Urothelium cell line (cell line): ENCODE measurements at regions not wholly inside any gene's neighbourhood (a gene's known extent, or its start where the extent isn't known, plus 50 kb on each side); places are given as distances from the start of the nearest gene placed in this dataset.
"Not testable (repeated sequence)": the region's sequence is repeated elsewhere in the genome, so short reads cannot be mapped to it uniquely, and the experiment has no call there.

Experiments used
- DNase-seq: peaks from one replicate; pipeline ENCODE4 v3.0.0; 2011; ENCODE audit warnings: low spot score, mixed read lengths
- FAIRE-seq: peaks from 2 replicates; lab custom pipeline; 2011; peaks lifted over from hg19 to GRCh38; lab: Jason Lieb, UNC

DNA sequence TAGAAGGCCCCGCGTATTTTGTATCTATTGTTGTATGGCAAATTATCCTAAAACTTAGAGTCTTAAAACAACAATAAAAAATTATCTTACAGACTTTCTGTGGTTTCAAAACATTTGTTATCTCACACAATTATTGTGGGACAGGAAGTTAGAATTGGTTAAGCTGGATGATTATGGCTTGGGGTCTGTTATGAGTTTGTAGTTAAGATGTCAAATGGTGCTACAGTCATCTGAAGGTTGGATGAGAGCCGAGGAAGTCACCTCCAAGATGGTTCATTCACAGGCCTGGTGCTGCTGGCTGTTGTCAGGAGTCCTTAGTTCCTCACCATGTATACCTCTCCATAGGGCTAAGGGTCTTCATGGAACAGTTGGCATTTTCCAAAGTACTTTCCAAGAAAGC is 175.6 kb upstream of the FANCL start:
- no peak for FAIRE-seq

DNA sequence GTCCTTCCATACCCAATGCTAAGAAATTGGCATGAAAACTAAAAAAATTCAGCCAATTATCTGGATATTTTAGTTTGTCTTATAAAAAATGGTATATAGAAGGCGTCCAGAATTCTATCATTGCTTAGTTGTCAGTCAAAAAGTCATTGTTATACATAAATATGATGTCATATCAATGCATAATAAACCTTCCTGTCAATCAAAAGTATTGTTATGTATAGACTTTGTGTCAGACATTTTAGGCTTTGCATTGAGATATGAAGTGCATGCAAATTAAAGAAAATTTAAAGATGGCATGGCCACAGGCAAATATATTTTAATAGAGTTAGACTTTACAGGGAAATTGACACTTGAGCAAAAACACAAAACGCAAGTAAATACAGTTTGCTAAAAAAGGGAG is 173.4 kb upstream of the FANCL start:
- FAIRE-seq (no peak), DNase-seq (no peak)

More for the DNA sequence above, 175.6 kb upstream of the FANCL start:
- DNase-seq = no peak

DNA sequence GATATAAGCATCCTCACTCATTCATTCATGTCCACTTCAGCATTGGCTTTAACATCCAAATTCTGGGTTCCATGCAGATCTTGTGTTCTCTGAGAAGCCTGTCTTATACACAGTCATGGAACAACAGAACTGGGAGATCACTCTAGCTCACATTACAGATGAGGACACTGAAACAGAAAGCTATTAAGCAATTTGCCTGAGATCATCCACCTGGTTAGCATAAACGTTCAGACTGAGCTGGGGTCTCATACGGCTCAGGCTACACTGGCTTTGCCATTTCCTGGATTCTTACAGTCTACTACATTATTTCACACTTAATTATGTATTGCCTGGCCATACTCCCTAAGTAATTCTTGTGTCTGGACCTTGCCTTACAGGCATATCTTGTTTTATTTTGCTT is 169.4 kb upstream of the FANCL start:
- DNase-seq = no peak
- FAIRE-seq = no peak

DNA sequence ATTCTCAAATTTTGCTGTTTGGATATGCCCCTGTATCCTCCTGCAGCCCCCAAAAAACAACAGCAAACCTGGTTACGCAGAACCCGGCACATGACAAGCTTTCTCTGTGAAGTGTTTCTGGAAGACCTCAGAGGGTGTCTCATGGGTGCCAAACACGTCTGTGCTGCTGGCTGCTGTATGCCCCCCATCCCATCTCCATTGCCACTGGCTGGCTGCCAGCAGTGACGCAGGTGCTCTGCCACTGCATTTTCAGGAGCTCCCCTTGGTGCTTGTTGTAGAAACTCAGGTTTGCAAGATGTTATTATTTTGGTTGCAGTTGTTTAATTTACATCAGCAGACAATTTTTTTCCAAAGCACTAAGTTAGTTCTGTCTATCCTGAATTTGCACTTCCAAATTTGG is 166.4 kb upstream of the FANCL start:
- DNase-seq (no peak), FAIRE-seq (no peak)

DNA sequence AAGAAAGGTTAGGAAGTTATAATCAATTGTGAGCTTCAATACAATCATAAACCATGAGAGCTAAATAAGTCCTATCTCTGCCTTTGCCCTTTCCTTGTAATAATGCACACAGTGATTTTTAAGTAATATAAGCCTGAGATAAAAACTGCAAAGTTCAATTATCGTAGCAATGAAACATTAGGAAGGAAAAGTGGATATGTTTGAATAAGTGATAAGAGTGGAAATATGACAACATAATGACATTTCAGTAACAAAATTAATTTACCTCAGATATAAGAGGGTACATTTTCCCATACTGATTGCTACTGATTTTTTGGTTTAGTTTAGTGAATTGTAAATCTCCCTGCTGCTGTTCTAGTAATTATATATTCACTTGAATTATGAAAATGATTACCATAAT is 164.2 kb upstream of the FANCL start:
- FAIRE-seq (no peak), DNase-seq (no peak)

DNA sequence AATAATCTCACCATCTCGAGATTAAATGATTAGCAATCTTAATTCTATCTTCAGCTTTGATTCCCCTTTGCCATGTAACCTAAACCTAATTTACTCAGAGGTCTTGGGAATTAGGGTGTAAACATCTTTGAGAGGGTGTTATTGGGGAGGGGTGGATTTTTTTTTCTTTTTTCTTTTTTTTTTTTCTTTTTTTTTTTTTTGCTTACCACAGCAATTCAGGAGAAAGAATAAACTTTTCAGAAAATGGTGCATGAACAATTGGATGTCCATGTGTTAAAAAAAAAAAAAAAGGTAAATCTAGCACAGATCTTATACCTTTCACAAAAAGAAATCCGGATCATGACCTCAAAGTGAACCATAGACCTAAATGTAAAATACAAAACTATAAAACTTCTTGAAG is 160.8 kb upstream of the FANCL start:
- no peak for DNase-seq
- no peak for FAIRE-seq

DNA sequence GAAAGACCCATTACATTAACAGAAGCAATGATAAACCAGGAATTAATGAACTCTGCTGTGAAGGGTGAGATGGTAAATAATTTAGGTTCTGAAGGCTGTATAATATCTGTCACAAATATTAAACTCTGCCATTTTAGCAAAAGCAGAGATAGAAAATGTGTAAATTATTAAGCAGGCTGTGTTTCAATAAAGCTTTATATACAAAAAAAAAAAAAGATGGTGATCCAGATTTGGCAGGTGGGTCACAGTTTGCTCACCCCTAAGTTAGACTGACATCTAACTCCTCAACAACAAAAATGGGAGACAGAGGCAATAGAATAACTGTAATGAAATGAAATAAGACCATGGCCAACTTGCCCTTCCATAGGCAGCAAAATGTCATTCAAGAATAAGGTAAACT is 157.3 kb upstream of the FANCL start:
- no peak for FAIRE-seq
- no peak for DNase-seq

DNA sequence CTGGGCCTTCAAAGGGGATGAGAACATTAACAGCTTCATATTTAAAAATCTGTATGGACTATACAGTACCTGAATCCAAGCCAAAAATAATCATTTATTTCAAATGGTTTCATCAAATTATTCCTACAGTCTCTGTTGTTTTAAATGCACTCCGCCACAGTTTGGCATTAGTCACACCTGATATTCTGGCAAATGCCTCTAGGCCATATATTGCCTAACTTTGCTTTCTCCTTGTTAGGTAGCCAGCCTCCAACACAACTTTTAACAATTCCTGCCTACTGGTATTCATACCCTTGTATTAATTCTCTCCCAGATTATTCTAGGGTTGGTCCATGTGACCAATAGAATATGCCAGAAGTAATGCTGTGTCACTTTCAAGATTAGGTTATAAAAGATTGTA is 146.6 kb upstream of the FANCL start:
- DNase-seq (no peak), FAIRE-seq (no peak)

DNA sequence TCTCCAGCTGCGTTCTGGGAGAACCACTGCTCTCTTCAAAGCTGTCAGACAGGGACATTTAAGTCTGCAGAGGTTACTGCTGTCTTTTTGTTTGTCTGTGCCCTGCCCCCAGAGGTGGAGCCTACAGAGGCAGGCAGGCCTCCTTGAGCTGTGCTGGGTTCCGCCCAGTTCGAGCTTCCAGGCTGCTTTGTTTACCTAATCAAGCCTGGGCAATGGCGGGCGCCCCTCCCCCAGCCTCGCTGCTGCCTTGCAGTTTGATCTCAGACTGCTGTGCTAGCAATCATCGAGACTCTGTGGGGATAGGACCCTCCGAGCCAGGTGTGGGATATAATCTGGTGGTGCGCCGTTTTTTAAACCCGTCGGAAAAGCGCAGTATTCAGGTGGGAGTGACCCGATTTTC is 145.8 kb upstream of the FANCL start:
- FAIRE-seq, DNase-seq: not testable (repeated sequence)

DNA sequence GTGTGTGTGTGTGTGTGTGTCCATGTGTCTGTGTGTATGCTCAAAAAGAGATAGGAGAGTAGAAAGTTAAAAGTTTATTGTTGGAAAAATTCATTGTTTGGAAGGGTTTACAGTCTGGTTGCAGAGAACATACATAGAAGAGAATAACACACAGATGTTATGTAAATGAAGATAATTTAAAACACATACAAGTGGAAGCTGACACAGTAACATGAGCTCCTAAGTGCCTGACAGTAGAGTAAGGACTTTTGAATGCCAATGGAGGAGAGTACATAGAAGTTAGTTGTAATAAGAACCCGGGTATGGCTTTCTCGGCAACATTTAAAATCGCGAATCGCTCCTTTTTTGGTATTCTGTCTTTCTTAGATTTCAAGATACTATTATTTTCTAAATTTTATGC is 137.0 kb upstream of the FANCL start:
- DNase-seq = no peak
- no peak for FAIRE-seq

DNA sequence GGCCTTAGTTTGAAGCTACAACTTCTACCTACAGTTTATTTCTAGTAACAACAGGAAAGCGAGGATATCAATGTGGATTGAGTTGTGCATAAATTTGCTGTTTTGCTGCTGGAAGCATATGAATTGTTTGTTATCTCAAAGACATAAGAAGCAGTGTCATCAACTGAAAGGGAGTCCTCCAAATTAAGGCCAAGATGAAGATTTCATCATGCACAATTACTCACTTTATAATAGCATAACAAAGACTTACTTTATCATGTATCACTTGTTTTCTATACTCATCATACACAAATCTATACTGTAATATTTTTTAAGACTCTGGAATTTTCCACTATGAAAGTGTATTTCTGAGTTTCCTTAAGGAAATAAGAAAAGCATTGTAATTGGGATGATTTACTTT is 136.1 kb upstream of the FANCL start:
- no peak for DNase-seq
- FAIRE-seq = no peak

DNA sequence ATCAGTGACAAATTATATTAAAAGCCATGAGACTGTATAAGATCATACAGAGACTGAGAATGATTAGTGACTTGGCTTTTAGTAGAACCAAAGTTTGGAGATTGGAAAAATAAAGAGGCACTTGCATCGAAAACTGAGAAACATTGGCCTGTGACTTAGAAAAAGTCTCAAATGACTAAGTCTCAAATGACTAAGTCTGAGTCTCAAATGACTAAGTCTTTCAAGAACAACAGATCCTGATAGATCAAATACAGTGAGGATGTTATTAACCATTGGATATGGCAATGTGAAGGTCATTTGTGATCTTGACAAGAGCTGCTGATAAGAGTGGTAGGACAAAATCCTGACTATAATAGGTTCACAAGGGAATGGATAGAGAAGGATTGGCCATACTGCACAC is 135.5 kb upstream of the FANCL start:
- DNase-seq (no peak), FAIRE-seq (no peak)

DNA sequence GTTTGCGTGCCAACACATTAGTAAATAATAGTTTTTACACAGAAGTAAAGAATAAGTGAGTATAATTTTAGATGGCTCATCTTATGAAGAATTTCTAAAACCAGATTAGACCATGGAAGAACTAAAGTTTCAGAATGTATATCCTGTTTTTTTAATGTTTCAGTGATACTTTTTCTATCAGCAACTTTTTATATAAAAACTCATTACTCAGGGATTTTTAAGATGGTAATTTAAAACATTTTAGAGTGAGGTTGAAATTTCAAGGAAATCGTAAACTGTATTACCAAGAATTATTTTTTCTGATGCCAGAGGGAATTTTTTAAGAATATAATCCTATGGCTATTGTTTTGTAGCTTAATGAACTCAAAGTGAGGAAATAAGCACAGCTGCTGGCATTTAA is 128.5 kb upstream of the FANCL start:
- FAIRE-seq (no peak), DNase-seq (no peak)

DNA sequence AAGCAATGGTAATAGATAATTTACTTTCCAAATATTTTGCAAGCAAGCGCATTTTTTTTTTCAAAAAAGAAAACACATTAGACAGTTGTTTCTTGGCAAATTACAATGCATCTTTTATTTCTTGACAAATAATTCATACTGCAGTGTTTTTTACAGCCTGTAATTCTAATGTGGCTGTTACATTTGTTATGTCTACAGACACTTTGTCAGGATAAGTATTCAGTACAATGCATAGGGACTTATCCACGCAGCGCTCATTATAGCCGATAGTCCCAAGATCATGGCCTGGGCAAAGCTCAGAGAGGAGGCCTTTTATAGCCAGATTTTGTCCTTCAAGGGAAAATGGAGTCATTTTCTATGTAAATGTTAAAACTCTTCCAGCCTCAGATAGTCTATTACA is 123.0 kb upstream of the FANCL start:
- no peak for FAIRE-seq
- DNase-seq = no peak

DNA sequence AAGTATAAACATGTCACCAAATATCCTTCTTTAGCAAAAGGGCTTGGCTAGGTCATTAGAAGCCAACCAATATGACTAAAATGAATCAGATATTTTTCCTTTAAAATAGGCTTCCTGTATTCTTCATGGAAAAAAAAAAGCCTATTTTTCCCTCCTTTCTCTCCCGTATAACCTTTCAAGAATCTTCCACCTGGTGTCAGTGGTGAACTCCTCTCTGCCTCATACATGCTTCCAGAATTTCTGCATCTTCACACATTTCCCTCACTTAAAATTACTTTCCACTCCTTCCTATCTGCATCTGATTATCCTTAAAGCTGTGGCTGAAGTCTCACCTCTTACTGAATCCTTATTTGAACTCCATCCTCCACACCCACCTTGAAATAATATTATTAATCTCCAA is 116.9 kb upstream of the FANCL start:
- no peak for FAIRE-seq
- DNase-seq = no peak

DNA sequence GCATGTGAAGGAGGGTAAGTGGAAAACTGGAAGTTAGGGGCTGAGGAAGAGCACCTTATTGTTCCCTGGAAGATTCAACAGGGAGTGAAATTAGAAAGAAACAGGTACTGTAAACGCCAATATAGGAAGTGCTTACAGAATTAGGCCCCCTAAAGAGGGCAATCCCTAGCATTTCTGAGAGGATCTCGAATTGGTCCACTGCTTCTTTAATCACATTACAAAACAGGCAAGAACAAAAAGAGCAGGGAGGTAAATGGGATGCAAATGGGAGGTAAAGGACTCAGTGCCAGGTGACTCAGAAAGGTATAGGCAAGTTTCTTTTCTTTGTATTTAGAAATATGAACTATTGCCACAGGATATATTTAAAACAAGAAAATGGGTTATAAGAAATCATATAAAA is 116.4 kb upstream of the FANCL start:
- DNase-seq (no peak), FAIRE-seq (no peak)

DNA sequence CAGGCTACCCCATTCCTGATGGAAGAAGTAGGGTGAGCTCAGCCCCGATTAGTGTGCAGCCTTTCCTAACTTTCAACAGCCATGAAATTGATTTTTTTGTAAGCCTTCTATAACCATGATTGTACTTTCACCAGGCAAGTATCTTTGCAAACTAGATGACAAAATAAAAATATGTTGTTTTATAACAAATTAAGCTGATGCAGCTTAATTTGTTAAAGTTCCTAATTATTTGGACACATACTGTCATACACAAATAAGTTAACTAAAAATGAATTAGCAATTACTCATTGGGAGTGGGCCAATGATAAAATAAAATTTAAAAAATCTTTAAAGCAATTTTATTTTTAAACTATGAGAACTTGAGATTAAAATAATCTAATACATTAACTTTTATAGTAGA is 113.1 kb upstream of the FANCL start:
- FAIRE-seq = no peak
- no peak for DNase-seq

DNA sequence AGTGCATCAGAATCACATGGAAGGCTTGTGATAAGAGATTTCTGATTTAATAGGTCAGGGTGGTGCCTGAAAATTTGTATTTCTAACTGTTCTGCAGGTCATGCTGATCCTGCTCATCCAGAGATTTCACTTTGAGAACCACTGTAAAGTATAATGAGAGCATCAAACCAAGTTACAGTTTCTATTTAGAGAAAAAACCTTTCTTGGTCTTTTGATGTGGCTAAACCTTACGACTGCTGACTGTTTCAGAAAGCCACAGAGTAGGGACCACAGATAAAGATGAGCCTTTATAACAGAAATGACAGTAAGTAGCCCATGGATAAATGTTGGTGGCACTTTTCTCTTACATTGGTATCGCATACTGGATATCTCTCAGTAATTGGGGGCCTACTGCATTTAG is 109.4 kb upstream of the FANCL start:
- FAIRE-seq (no peak), DNase-seq (no peak)

DNA sequence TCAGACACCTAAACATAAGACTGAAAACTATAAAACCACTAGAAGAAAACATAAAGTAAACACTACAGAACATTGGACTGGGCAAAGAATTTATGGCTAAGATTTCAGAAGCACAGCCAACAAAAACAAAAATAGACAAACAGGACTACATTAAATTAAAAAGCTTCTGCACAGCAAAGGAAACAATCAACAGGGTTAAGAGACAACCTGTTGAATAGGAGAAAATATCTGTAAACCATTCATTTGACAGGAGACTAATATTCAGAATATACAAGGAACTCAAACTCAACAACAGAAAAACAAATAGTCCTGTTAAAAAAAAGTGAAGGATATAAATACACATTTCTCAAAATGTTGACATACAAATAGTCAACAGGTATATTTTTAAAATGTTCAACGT is 106.7 kb upstream of the FANCL start:
- no peak for FAIRE-seq
- DNase-seq = no peak

DNA sequence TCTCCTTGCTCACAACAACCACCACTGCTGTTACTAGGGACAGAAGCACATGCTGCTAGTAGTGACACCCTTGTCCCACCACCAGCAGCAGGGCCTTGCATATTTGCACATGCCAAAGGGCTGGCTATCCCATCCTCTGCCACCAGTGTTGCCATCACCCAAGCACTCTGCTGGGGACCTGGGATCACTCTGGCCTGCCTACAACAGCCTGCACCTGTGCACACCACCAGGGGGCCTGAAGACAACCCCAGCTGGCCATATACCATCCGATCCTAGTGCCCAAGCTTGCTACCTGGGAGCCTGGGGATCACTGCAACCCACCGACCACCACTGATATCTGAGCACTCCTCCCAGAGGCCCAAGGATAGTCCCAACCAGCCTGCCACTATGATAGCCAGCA is 99.9 kb upstream of the FANCL start:
- FAIRE-seq (no peak), DNase-seq (no peak)

DNA sequence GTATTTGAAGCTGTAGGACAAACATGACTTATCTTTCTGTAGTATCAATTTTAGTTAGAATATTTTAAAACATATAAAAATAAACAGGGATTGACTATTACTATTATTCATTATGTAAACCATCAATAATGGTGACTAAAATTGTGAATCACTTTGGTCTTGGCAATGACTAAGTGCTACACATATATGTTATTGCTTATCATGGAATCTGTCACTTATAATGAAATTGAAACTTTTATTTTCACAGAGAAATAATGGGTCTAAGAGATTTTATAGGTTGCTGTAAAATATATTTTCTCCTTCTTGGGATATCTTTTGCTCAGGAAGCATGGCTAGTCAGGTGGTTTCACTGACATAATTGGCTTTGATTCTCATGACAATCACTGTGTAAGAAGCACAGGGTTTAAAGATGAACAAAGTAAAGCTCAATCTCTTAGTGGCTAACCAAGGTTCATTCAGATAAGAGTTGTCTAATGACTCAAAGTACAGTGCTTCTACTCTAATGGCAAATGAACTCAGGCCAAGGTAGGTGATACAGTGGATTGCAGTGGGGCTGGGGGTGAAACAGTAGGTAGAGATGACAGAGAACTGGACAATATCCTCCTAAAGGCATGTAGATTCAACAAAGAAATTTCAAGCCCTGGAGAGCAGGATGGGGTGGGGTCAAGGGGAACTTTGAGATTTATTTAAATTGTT is 98.6 kb upstream of the FANCL start:
- no peak for DNase-seq
- FAIRE-seq = no peak

DNA sequence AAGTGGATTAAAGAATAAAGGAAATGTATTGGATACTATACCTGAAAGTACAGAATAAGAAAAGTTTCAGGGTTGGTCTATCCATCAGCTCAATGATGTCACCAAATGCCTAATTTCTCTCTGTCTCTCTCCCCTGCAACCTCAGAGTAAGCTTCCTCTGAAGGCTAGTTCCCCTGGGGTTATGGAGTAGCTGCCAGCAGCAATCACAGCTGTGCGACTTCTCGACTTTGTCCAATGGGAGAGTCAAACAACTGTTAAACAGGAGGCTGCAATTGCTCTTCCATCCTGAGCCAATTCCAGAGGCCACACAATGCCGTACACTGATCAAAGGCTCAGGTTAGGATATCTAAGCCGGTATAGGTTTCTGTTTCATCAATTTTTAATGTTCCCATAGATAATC is 95.3 kb upstream of the FANCL start:
- DNase-seq (no peak), FAIRE-seq (no peak)

DNA sequence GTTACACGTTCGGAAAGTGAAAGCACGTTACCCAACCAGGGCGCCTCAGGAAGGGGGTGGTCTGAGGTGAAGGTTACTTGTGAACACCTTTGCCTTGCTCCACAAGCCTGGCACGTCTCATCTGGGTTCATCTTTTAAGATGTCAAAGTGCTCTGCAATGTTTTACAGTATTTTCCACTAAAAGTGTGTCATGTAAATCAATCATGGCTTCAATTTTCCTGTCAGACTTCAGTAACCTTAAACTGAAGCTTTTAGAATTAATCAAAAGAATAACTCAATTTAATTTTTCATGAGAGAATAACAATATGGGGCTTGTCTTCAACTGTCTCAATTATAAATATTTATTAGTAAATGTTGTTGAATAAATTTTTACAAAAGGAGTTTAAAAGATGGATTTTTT is 93.3 kb upstream of the FANCL start:
- DNase-seq (no peak), FAIRE-seq (no peak)
